ENCODE measurements at regions not wholly inside any gene's neighbourhood (a gene's known extent, or its start where the extent isn't known, plus 50 kb on each side); places are given as distances from the start of the nearest gene placed in this dataset.
A peak's percentile ranks its signal among the peaks of the same experiment; 100 is the strongest.
"Not testable (repeated sequence)": the region's sequence is repeated elsewhere in the genome, so short reads cannot be mapped to it uniquely, and the experiment has no call there.

DNA sequence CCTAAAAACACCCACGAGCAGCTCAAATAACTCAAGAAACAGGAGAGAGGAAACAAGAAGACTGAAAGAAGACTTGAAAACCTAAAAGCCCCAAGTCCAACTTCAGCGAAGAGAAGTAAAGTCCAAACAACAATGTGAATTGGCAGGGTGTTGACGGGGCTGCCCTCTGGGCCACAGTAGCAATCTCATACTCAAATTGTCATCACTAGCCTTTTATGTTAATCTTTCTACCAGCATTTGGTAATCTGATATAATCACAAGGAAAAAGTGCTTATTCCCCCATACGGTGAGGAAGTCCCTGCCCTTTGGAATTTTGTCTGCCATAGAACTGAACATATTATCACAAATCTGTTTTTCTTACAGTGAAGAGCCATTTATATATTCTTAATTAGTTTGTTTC lies 51.5 kb upstream of the IFNE start:
- TF ChIP-seq, protein P1, sequence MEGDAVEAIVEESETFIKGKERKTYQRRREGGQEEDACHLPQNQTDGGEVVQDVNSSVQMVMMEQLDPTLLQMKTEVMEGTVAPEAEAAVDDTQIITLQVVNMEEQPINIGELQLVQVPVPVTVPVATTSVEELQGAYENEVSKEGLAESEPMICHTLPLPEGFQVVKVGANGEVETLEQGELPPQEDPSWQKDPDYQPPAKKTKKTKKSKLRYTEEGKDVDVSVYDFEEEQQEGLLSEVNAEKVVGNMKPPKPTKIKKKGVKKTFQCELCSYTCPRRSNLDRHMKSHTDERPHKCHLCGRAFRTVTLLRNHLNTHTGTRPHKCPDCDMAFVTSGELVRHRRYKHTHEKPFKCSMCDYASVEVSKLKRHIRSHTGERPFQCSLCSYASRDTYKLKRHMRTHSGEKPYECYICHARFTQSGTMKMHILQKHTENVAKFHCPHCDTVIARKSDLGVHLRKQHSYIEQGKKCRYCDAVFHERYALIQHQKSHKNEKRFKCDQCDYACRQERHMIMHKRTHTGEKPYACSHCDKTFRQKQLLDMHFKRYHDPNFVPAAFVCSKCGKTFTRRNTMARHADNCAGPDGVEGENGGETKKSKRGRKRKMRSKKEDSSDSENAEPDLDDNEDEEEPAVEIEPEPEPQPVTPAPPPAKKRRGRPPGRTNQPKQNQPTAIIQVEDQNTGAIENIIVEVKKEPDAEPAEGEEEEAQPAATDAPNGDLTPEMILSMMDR (conservative IDR thresholded peaks at IDR 0.05; ENCODE audit: control insufficient read depth, insufficient read depth, low read depth, low read length) = no peak
- DNase-seq (ENCODE audit: low read depth) = no peak
- no peak overlapping the region for H3K4me3 ChIP-seq (ENCODE audit: control insufficient read depth, low read depth, low read length)

DNA sequence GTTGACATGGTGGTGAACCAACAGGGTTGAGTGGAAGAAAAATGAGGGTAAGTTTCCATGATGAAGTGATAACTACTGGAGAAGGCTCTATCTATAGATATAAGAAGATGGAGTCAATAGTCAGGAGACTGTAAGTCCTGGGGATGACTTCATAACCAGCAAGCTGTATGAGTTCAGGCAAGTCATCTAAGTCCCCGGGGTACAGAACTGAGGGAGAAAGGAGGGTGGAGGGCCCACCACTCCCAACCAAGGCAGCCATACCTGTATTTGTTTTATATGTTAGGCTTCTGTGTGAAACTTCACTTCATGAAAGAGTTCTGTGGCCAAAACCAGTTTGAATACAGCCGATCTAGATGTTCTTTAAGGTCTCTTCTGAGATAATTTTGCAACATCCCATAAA lies 53.3 kb upstream of the IFNE start:
- TF ChIP-seq, protein P1 (conservative IDR thresholded peaks at IDR 0.05; ENCODE audit: control insufficient read depth, insufficient read depth, low read depth, low read length) = no peak
- H3K4me3 ChIP-seq (ENCODE audit: control insufficient read depth, low read depth, low read length) = no peak overlapping the region
- DNase-seq (ENCODE audit: low read depth) = no peak

DNA sequence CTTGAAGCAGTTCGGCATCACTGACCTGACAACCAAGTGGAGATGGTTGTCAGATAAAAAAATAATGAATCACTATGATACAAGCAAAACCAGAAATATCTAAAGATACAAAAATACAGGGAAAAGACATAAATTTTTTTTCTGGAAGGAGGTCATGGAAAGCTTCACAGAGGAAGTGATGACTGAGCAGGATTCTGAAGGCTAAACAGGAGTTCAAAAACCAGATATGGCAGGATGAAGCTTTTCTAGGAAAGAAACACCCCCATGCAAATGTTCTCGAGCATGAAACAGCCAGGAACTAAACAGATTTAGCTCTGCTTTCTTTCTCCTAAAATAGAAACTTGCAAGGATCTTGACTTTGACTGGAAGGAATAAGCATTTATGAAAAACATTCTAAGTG lies 60.7 kb upstream of the IFNE start:
- DNase-seq (ENCODE audit: low read depth) = no peak

DNA sequence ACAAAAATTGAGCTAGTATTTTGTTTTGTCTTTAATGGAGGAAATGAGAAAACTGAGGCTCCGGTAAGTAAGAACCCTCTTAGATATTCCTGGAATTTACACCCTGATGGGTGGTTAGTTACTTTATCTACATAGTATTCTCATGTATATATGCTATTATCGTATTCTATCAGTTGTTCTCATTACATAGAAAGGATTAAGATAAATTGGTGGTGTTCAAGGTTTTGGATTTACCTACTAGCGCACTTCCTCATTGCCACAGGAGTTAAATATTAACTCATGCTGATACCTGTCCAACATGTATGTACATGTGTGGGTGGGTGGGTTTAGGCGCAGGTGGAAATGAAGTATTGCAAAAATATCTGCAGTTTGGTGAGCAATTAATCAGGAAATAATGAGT lies 61.1 kb upstream of the IFNE start:
- TF ChIP-seq, protein P1 (conservative IDR thresholded peaks at IDR 0.05; ENCODE audit: control insufficient read depth, insufficient read depth, low read depth, low read length) = no peak
- no peak for DNase-seq (ENCODE audit: low read depth)
- H3K4me3 ChIP-seq (ENCODE audit: control insufficient read depth, low read depth, low read length) = no peak overlapping the region

More for the DNA sequence above, 60.7 kb upstream of the IFNE start:
- H3K4me3 ChIP-seq (ENCODE audit: control insufficient read depth, low read depth, low read length) = no peak overlapping the region
- TF ChIP-seq, protein P1 (conservative IDR thresholded peaks at IDR 0.05; ENCODE audit: control insufficient read depth, insufficient read depth, low read depth, low read length) = no peak

DNA sequence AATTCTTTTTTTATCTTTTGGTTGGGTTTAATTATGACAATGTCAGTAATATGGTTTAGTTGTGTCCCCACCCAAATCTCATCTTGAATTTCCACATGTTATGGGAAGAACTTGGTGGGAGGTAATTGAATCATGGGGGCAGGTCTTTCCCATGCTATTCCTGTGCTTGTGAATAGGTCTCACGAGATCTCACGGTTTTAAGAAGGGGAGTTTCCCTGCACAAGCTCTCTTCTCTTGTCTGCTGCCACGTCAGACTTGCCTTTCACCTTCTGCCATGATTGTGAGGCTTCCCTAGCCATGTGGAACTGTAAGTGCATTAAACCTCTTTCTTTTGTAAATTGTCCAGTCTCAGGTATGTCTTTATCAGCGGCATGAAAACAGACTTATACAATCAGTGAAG lies 61.7 kb upstream of the IFNE start:
- not testable (repeated sequence) for H3K4me3 ChIP-seq (ENCODE audit: control insufficient read depth, low read depth, low read length); DNase-seq (ENCODE audit: low read depth)

DNA sequence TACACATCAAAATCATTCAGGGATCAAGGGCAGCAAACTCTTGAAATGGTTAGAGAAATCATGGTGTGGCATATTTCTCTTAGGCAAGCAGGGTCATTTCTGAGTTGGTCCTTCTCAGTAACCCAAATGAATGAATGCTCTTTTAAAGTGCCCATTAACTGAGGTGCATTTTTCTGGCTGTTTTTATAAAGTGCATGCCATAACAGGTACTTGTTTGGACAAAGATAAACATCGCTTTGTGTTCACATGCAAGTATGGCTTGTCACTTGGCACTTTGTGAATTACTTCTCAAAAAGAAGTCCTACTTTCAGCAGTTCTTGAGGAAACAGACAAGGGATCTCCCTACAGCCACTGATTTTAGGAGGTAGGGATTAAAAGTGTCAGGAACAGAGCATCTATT lies 64.8 kb upstream of the IFNE start:
- DNase-seq (ENCODE audit: low read depth) = no peak
- no peak overlapping the region for H3K4me3 ChIP-seq (ENCODE audit: control insufficient read depth, low read depth, low read length)
- TF ChIP-seq, protein P1 (conservative IDR thresholded peaks at IDR 0.05; ENCODE audit: control insufficient read depth, insufficient read depth, low read depth, low read length) = no peak

DNA sequence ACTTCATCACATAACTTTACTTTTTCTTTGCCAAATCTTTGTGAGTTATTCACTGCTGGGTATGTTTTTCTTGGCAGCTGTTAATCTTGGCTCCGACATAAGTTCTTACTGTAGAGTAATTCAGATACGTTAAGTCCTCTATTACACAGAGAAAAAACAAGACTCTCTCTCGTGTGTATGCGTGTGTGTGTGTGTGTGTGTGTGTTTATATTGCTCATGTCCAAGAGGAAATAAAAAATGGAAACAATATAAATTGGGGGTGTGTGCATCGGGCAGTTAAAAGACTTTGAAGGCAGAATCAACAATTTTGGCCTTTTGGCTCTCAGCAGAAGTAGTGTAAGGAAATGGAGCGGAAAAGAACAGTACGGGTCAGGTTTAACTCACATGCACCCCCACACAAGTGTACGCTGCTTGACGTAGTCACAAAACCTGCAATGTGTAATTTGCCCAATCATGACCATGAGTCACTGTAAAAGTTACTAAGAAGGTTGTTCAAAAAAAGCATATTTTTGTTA lies 67.2 kb upstream of the IFNE start:
- DNase-seq (ENCODE audit: low read depth) = peak; percentile 99
- H3K4me3 ChIP-seq (ENCODE audit: control insufficient read depth, low read depth, low read length) = peak overlapping the region; percentile 15
- TF ChIP-seq, protein P1 (conservative IDR thresholded peaks at IDR 0.05; ENCODE audit: control insufficient read depth, insufficient read depth, low read depth, low read length) = no peak
